Upper lobe of left lung (tissue), 6 donors: ENCODE measurements at regions not wholly inside any gene's neighbourhood (a gene's known extent, or its start where the extent isn't known, plus 50 kb on each side); places are given as distances from the start of the nearest gene placed in this dataset.
A peak's percentile ranks its signal among the peaks of the same experiment; 100 is the strongest.

Source experiments
- ATAC-seq, 2 donors: fragments of 200-7000 bp; cut with Tn5 transposase; one replicate each; pipeline ENCODE4 v1.9.1; 2022; ENCODE audit warnings: mild to moderate bottlenecking in 2 of 2, moderate library complexity in 2 of 2; ENCODE audit not compliant: low FRiP score in 2 of 2
- DNase-seq, 2 donors: peaks; one replicate each; pipeline ENCODE4 v3.0.0-alpha.2; 2019 to 2020
- H3K27ac ChIP-seq, 4 donors: fragments of 200-600 bp; sonication (generic); one replicate each; pipeline ENCODE4 v1.5.1; 2016 to 2019
- H3K27me3 ChIP-seq, 4 donors: fragments of 200-600 bp; sonication (generic); one replicate each; pipeline ENCODE4 v1.5.1; 2017 to 2019
- H3K36me3 ChIP-seq, 4 donors: fragments of 200-600 bp; sonication (generic); one replicate each; pipeline ENCODE4 v1.5.1; 2016 to 2019
- H3K4me1 ChIP-seq, 4 donors: fragments of 200-600 bp; sonication (generic); one replicate each; pipeline ENCODE4 v1.5.1; 2018 to 2019
- H3K4me3 ChIP-seq, 4 donors: fragments of 200-600 bp; sonication (generic); one replicate each; pipeline ENCODE4 v1.5.1; 2017 to 2019; ENCODE audit warnings: mild to moderate bottlenecking in 2 of 4, moderate library complexity in 1 of 4
- H3K9me3 ChIP-seq, 4 donors: fragments of 200-600 bp; sonication (generic); one replicate each; pipeline ENCODE4 v1.5.1; 2018 to 2019
- CTCF ChIP-seq, 6 experiments: fragments of 450-650 bp in 4 of 6; fragments of 200-600 bp in 2 of 6; sonication (generic) in 2 of 6; IDR thresholded peaks; one replicate each; pipeline ENCODE4 v1.5.1; 2016 to 2019; ENCODE audit warnings: antibody characterized with exemption in 6 of 6
- EP300 ChIP-seq, 4 donors: sonication (generic); formaldehyde crosslinking; IDR thresholded peaks; one replicate each; pipeline ENCODE4 v1.5.1; 2017; ENCODE audit warnings: antibody characterized with exemption in 4 of 4, control low read depth in 2 of 4
- POLR2A ChIP-seq, 4 donors: fragments of 450-650 bp; IDR thresholded peaks; one replicate each; pipeline ENCODE4 v1.5.1; 2016 to 2017; ENCODE audit warnings: antibody characterized with exemption in 4 of 4, mild to moderate bottlenecking in 2 of 4
- POLR2AphosphoS5 ChIP-seq, 2 donors: sonication (generic); formaldehyde crosslinking; IDR thresholded peaks; one replicate each; pipeline ENCODE4 v1.5.1; 2017; ENCODE audit warnings: antibody characterized with exemption in 2 of 2
- WGBS, 2 donors: methylation state at CpG; one replicate each; pipeline ENCODE4 v1.1.5; 2017 to 2018; 5-methylcytosine and 5-hydroxymethylcytosine counted together
- donor health status: DM: no; HTN: no; CAD: no; lungs with moderate emphysema.
- donor health status: DM: no; HTN: yes; CAD: no; lungs with severe emphysema.

GRCh38 chr7:24381894-24382505, 98.0 kb downstream of the NPY start:
- no peaks in the 10 kb centered on the region for H3K4me1 ChIP-seq
- H3K27me3 ChIP-seq: no peaks in the 10 kb centered on the region
- H3K27ac ChIP-seq: no peak overlapping the region
- no peaks in the 10 kb centered on the region for H3K9me3 ChIP-seq
- H3K36me3 ChIP-seq: no peaks in the 10 kb centered on the region
- 46 to 47% methylated on average over 6 of the region's 6 CpGs for WGBS, 2 donors
- no peak overlapping the region for H3K4me3 ChIP-seq
- ATAC-seq (no peak), DNase-seq (no peak)
- TF ChIP-seq POLR2A (IDR thresholded peaks at IDR 0.05) (no peak), CTCF (IDR thresholded peaks at IDR 0.05) (peak in 2 of 6 experiments; percentile 21 to 27)

GRCh38 chr7:24383055-24383454, 99.1 kb downstream of the NPY start:
- H3K36me3 ChIP-seq: no peaks in the 10 kb centered on the region
- 77 to 86% methylated on average over 1 of the region's 1 CpG for WGBS, 2 donors
- no peak for ATAC-seq

GRCh38 chr7:24384362-24385030, 100.5 kb downstream of the NPY start:
- ATAC-seq: no peak
- no peak overlapping the region for H3K27ac ChIP-seq
- no peaks in the 10 kb centered on the region for H3K27me3 ChIP-seq
- no peaks in the 10 kb centered on the region for H3K4me1 ChIP-seq
- no peak for DNase-seq
- no peaks in the 10 kb centered on the region for H3K36me3 ChIP-seq
- no peak for TF ChIP-seq POLR2A (IDR thresholded peaks at IDR 0.05)
- no peak for TF ChIP-seq POLR2AphosphoS5 (IDR thresholded peaks at IDR 0.05)
- no peak for TF ChIP-seq EP300 (IDR thresholded peaks at IDR 0.05)
- TF ChIP-seq CTCF (IDR thresholded peaks at IDR 0.05): no peak
- H3K9me3 ChIP-seq: no peaks in the 10 kb centered on the region
- WGBS, 2 donors: 48 to 60% methylated on average over 3 of the region's 3 CpGs
- H3K4me3 ChIP-seq: no peak overlapping the region

More at GRCh38 chr7:24383055-24383454, 99.1 kb downstream of the NPY start:
- Histone ChIP-seq H3K4me1 (no peaks in the 10 kb centered on the region), H3K9me3 (no peaks in the 10 kb centered on the region), H3K27me3 (no peaks in the 10 kb centered on the region), H3K4me3 (no peak overlapping the region), H3K27ac (no peak overlapping the region)
- TF ChIP-seq EP300 (IDR thresholded peaks at IDR 0.05) (no peak), CTCF (IDR thresholded peaks at IDR 0.05) (no peak)
- no peak for DNase-seq

- TF ChIP-seq EP300 (IDR thresholded peaks at IDR 0.05) (no peak), POLR2AphosphoS5 (IDR thresholded peaks at IDR 0.05) (no peak), POLR2A (IDR thresholded peaks at IDR 0.05) (no peak), CTCF (IDR thresholded peaks at IDR 0.05) (no peak)
- no peaks in the 10 kb centered on the region for H3K4me1 ChIP-seq
- ATAC-seq (no peak), DNase-seq (no peak)
- H3K36me3 ChIP-seq: no peaks in the 10 kb centered on the region
- no peaks in the 10 kb centered on the region for H3K9me3 ChIP-seq
- no peak overlapping the region for H3K4me3 ChIP-seq
- no peaks in the 10 kb centered on the region for H3K27me3 ChIP-seq
- H3K27ac ChIP-seq: no peak overlapping the region
Observed at GRCh38 chr7:24388212-24388611, 104.2 kb downstream of the NPY start.
